ENCODE measurements at regions not wholly inside any gene's neighbourhood (a gene's known extent, or its start where the extent isn't known, plus 50 kb on each side); places are given as distances from the start of the nearest gene placed in this dataset.

DNA sequence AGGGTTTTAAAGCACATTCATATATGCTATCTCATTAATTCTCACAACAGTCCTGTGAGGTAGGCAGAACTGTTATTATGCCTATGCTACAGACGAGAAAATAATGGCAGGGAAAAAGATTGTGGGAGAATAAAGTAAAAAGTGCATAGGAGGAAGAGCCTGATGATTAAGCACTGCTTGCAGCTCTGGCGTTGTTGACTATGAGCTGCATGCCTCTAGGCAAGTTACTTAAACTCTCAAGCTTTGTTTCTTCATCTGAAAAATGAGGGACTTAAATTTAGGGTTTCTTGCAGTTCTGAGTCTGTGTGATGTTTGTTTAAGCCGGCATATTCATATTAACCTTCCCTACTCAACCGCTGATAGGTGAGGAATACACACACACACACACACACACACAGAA, 51.6 kb upstream of the RAPH1 start:
- TF ChIP-seq BHLHE40 (IDR thresholded peaks at IDR 0.05; ENCODE audit: borderline replicate concordance), result no peak
- TF ChIP-seq ZNF384 (IDR thresholded peaks at IDR 0.05), result no peak
- no peak for TF ChIP-seq HDGF (IDR thresholded peaks at IDR 0.05; ENCODE audit: borderline replicate concordance)
- no peak for TF ChIP-seq FOXM1 (IDR thresholded peaks at IDR 0.05; ENCODE audit: borderline replicate concordance)
- TF ChIP-seq ARNT (IDR thresholded peaks at IDR 0.05), result no peak
- no peak for TF ChIP-seq NFRKB (IDR thresholded peaks at IDR 0.05)
- TF ChIP-seq TARDBP (IDR thresholded peaks at IDR 0.05), result no peak
- TF ChIP-seq LEF1 (IDR thresholded peaks at IDR 0.05; ENCODE audit: borderline replicate concordance), result no peak
- no peak for TF ChIP-seq SP1 (IDR thresholded peaks at IDR 0.05)
- no peak for TF ChIP-seq CTBP1 (IDR thresholded peaks at IDR 0.05; ENCODE audit: borderline replicate concordance)
- TF ChIP-seq, protein P1, sequence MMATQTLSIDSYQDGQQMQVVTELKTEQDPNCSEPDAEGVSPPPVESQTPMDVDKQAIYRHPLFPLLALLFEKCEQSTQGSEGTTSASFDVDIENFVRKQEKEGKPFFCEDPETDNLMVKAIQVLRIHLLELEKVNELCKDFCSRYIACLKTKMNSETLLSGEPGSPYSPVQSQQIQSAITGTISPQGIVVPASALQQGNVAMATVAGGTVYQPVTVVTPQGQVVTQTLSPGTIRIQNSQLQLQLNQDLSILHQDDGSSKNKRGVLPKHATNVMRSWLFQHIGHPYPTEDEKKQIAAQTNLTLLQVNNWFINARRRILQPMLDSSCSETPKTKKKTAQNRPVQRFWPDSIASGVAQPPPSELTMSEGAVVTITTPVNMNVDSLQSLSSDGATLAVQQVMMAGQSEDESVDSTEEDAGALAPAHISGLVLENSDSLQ (IDR thresholded peaks at IDR 0.05), result no peak
- TF ChIP-seq FOXA1 (IDR thresholded peaks at IDR 0.05), result no peak
- no peak for TF ChIP-seq SUZ12 (IDR thresholded peaks at IDR 0.05)
